ENCODE measurements at regions not wholly inside any gene's neighbourhood (a gene's known extent, or its start where the extent isn't known, plus 50 kb on each side); places are given as distances from the start of the nearest gene placed in this dataset.

DNA sequence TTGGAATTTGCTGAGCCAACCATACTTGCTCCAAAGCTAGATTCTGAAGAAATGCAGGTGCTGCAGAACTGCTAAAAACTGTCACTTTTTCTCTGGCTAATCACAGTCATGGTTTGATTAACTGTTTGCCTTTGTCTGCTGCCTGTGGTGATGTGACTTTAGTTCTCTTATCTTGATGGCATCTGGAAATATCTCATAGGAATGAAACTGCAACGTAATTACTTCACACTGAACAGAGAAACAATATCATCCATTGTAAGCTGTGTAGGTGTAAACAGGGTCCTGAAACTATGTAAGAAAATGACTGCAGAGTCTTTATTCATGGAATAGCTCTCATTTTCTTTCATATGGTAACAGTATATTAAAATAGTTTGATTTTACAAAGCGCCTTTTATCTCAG lies 721.9 kb upstream of the HS3ST5 start (continued):
- TF ChIP-seq, protein P1, sequence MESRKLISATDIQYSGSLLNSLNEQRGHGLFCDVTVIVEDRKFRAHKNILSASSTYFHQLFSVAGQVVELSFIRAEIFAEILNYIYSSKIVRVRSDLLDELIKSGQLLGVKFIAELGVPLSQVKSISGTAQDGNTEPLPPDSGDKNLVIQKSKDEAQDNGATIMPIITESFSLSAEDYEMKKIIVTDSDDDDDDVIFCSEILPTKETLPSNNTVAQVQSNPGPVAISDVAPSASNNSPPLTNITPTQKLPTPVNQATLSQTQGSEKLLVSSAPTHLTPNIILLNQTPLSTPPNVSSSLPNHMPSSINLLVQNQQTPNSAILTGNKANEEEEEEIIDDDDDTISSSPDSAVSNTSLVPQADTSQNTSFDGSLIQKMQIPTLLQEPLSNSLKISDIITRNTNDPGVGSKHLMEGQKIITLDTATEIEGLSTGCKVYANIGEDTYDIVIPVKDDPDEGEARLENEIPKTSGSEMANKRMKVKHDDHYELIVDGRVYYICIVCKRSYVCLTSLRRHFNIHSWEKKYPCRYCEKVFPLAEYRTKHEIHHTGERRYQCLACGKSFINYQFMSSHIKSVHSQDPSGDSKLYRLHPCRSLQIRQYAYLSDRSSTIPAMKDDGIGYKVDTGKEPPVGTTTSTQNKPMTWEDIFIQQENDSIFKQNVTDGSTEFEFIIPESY (CRISPR knock-in tag; IDR thresholded peaks at IDR 0.05), result no peak
- no peak for TF ChIP-seq HCFC1 (IDR thresholded peaks at IDR 0.05; ENCODE audit: low read depth, low read length)

DNA sequence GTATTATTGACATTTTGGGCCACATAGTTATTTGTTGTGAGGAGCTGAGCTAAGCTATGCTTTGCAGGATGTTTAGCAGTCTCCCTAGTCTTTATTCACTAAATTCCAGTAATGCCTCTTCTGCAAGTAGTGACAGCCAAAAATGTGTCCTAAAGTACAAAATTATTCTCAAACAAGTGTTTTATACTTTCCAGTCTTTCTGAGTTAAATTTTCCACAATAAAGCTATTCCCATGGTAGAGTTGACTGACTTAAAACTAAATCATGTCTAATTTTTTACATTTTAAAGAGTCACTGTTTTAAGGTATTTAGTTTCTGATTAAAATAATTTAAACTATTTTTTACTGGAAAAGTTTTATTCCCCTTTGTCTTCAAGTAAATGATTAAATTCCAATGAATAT lies 717.8 kb upstream of the HS3ST5 start:
- Histone ChIP-seq H4K20me1 (replicated peaks; ENCODE audit: control insufficient read depth, insufficient read depth, low read length) (no peaks in the 10 kb centered on the region), H3K27me3 (ENCODE audit: control insufficient read depth in 2 of 2, insufficient read depth in 2 of 2, low read length in 2 of 2) (no peaks in the 10 kb centered on the region), H3K27ac (ENCODE audit: extremely low read depth, low read depth, low read length) (no peak overlapping the region), H3K9ac (ENCODE audit: insufficient read depth in 1 of 2, low read depth in 2 of 2, low read length in 2 of 2) (no peak overlapping the region), H3K4me1 (replicated peaks in 1 of 2; ENCODE audit: control insufficient read depth in 2 of 2, insufficient read depth in 2 of 2, low read length in 2 of 2) (no peaks in the 10 kb centered on the region), H3K9me1 (ENCODE audit: control insufficient read depth, insufficient read depth, low read length) (no peaks in the 10 kb centered on the region), H2AFZ (ENCODE audit: low read depth, low read length) (no peak overlapping the region), H3K4me3 (no peak overlapping the region), H3K36me3 (ENCODE audit: control insufficient read depth, insufficient read depth, low read length) (no peaks in the 10 kb centered on the region), H3K79me2 (ENCODE audit: control insufficient read depth, insufficient read depth, low read length) (no peaks in the 10 kb centered on the region), H3K4me2 (ENCODE audit: insufficient read depth, low read length) (no peak overlapping the region), H3K9me3 (replicated peaks; ENCODE audit: control insufficient read depth, insufficient read depth, low read depth, low read length) (no peaks in the 10 kb centered on the region)
- ChIA-PET CTCF (ENCODE audit: low intra/inter-chr PET ratio) (no interaction called here), POLR2A (no interaction called here)
- no peak for DNase-seq (ENCODE audit: extremely low read depth in 1 of 4, low spot score in 3 of 4)
- intact Hi-C loops (cut with micrococcal nuclease), result no loop called here
- BruUV-seq (replicated peaks), result no TSS peak
- FAIRE-seq, result no peak
- no peak for ATAC-seq
- in situ Hi-C loops (cut with MboI), result no loop called here
- TF ChIP-seq MYNN (IDR thresholded peaks at IDR 0.05) (no peak), MYNN (CRISPR knock-in tag; IDR thresholded peaks at IDR 0.05) (no peak), ZNF586 (CRISPR knock-in tag; conservative IDR thresholded peaks at IDR 0.05) (no peak), ZNF311 (CRISPR knock-in tag; IDR thresholded peaks at IDR 0.05) (no peak), DNMT1 (IDR thresholded peaks at IDR 0.05) (no peak), ARID1B (IDR thresholded peaks at IDR 0.05) (no peak), ZNF354B (CRISPR knock-in tag; IDR thresholded peaks at IDR 0.05) (no peak), U2AF2 (optimal IDR thresholded peaks at IDR 0.05; ENCODE audit: low read depth, low read length) (no peak), KDM2B (CRISPR knock-in tag; IDR thresholded peaks at IDR 0.05) (no peak), RBM17 (IDR thresholded peaks at IDR 0.05; ENCODE audit: borderline replicate concordance, low read depth, low read length) (no peak), NFIC (IDR thresholded peaks at IDR 0.05) (no peak), MAFF (IDR thresholded peaks at IDR 0.05; ENCODE audit: low read length) (no peak), ZFPM2 (CRISPR knock-in tag; IDR thresholded peaks at IDR 0.05) (no peak), TAF15 (IDR thresholded peaks at IDR 0.05; ENCODE audit: low read depth, low read length) (no peak)
- TF ChIP-seq, protein P2, sequence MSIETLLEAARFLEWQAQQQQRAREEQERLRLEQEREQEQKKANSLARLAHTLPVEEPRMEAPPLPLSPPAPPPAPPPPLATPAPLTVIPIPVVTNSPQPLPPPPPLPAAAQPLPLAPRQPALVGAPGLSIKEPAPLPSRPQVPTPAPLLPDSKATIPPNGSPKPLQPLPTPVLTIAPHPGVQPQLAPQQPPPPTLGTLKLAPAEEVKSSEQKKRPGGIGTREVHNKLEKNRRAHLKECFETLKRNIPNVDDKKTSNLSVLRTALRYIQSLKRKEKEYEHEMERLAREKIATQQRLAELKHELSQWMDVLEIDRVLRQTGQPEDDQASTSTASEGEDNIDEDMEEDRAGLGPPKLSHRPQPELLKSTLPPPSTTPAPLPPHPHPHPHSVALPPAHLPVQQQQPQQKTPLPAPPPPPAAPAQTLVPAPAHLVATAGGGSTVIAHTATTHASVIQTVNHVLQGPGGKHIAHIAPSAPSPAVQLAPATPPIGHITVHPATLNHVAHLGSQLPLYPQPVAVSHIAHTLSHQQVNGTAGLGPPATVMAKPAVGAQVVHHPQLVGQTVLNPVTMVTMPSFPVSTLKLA (conservative IDR thresholded peaks at IDR 0.05), result no peak
- TF ChIP-seq, protein P3, sequence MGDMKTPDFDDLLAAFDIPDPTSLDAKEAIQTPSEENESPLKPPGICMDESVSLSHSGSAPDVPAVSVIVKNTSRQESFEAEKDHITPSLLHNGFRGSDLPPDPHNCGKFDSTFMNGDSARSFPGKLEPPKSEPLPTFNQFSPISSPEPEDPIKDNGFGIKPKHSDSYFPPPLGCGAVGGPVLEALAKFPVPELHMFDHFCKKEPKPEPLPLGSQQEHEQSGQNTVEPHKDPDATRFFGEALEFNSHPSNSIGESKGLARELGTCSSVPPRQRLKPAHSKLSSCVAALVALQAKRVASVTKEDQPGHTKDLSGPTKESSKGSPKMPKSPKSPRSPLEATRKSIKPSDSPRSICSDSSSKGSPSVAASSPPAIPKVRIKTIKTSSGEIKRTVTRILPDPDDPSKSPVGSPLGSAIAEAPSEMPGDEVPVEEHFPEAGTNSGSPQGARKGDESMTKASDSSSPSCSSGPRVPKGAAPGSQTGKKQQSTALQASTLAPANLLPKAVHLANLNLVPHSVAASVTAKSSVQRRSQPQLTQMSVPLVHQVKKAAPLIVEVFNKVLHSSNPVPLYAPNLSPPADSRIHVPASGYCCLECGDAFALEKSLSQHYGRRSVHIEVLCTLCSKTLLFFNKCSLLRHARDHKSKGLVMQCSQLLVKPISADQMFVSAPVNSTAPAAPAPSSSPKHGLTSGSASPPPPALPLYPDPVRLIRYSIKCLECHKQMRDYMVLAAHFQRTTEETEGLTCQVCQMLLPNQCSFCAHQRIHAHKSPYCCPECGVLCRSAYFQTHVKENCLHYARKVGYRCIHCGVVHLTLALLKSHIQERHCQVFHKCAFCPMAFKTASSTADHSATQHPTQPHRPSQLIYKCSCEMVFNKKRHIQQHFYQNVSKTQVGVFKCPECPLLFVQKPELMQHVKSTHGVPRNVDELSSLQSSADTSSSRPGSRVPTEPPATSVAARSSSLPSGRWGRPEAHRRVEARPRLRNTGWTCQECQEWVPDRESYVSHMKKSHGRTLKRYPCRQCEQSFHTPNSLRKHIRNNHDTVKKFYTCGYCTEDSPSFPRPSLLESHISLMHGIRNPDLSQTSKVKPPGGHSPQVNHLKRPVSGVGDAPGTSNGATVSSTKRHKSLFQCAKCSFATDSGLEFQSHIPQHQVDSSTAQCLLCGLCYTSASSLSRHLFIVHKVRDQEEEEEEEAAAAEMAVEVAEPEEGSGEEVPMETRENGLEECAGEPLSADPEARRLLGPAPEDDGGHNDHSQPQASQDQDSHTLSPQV (IDR thresholded peaks at IDR 0.05), result no peak

All from K562 (cell line).